ENCODE measurements at regions not wholly inside any gene's neighbourhood (a gene's known extent, or its start where the extent isn't known, plus 50 kb on each side); places are given as distances from the start of the nearest gene placed in this dataset.

DNA sequence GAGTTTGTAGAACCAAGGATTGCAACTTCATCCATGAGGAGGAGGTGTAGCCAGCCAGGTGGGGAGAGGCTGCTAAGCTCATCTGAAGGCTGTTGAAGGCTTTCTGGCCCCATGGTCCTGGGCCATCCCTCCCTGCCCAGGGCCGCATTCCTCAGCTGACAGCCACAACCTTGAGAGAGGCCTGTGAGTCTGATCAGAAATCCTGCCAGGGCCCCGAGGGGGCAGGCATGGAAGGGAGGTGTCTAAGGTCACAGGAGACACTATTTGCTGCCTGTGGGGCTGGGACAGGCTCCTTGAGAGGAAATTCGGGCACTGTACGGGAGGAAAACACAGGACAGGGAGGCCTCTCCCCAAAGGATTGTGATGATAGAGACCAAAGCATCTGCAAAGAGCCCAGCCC lies 88.1 kb upstream of the IGLL5 start:
- H3K36me3 ChIP-seq (ENCODE audit: insufficient read depth, low read length): no peaks in the 10 kb centered on the region
- no peak overlapping the region for H3K27ac ChIP-seq (ENCODE audit: low read length)
- no peak overlapping the region for H2AFZ ChIP-seq (ENCODE audit: low read length)
- DNase-seq: no peak
- H3K79me2 ChIP-seq (ENCODE audit: low read length): no peaks in the 10 kb centered on the region
- H3K9me3 ChIP-seq (ENCODE audit: low read length): no peaks in the 10 kb centered on the region
- H3K9ac ChIP-seq (ENCODE audit: low read length): no peak overlapping the region
- H3K4me3 ChIP-seq (ENCODE audit: low read length): no peak overlapping the region
- no peaks in the 10 kb centered on the region for H3K27me3 ChIP-seq (ENCODE audit: low read length)
- H3K9me2 ChIP-seq (replicated peaks; ENCODE audit: insufficient read depth, low read length): no peaks in the 10 kb centered on the region
- no peak overlapping the region for H3K4me2 ChIP-seq (ENCODE audit: low read depth, low read length, poor library complexity, severe bottlenecking)
- H3K4me1 ChIP-seq (ENCODE audit: low read length): peaks cover 17% of the 10 kb centered on the region
- H4K20me1 ChIP-seq (ENCODE audit: insufficient read depth, low read depth, low read length): no peaks in the 10 kb centered on the region

DNA sequence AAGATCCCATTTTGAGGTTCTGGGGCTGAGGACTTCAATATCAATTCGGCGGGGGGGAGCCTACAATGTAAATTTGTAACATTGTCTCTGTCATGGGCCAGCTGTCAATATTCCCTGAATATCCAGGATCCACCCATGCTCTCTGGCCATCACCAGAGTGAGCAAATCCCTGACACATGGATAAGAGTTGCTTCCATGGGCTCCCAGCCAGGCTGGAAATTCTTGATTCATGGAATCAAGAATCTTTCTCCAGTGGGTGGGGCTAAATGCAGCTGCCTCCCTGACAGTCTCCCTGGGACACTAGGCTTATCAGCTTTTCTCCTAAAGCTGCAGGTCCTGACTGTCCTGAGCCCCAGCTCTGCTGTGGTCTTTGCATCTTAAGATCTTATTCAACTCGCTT lies 86.9 kb upstream of the IGLL5 start:
- DNase-seq: no peak

DNA sequence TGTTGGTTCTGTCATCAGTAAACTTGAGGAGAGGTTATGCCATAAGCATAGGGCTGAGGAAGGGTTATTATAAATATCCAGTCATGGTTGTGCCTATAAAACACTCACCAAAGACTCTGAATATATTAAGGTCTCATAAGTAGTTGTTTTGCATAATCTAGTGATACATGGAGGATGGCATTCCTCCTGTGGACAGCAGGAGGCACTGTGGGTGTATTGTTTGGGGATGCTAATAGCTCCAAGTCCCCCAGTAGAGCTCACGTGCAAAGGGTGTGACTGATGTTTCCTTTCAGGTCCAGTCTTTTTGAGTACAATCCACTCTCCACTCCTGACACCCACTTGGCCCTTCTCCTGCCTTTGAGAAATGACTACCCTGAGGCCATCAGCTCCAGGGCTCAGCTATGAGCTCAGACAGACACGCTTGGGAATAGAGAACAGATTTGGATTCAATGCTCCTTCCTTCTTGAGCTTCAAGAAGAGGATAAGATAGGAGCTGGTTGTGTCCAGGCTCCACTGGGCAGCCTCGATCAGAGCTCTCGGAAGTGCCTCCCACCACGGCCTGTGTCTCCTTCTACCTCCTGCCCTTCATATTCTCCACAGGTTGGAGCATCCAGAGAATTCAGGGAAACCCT lies 85.2 kb upstream of the IGLL5 start:
- Histone ChIP-seq H3K9me3 (ENCODE audit: low read length) (no peaks in the 10 kb centered on the region), H3K4me1 (ENCODE audit: low read length) (peaks cover 17% of the 10 kb centered on the region), H4K20me1 (ENCODE audit: insufficient read depth, low read depth, low read length) (no peaks in the 10 kb centered on the region), H3K9ac (ENCODE audit: low read length) (no peak overlapping the region), H3K79me2 (ENCODE audit: low read length) (no peaks in the 10 kb centered on the region), H3K27ac (ENCODE audit: low read length) (no peak overlapping the region), H3K4me2 (ENCODE audit: low read depth, low read length, poor library complexity, severe bottlenecking) (no peak overlapping the region), H2AFZ (ENCODE audit: low read length) (no peak overlapping the region), H3K27me3 (ENCODE audit: low read length) (no peaks in the 10 kb centered on the region), H3K9me2 (replicated peaks; ENCODE audit: insufficient read depth, low read length) (no peaks in the 10 kb centered on the region), H3K4me3 (ENCODE audit: low read length) (no peak overlapping the region), H3K36me3 (ENCODE audit: insufficient read depth, low read length) (no peaks in the 10 kb centered on the region)
- peak; percentile 89 for DNase-seq

More for the DNA sequence above, 86.9 kb upstream of the IGLL5 start:
- no peak overlapping the region for H3K9ac ChIP-seq (ENCODE audit: low read length)
- H3K9me2 ChIP-seq (replicated peaks; ENCODE audit: insufficient read depth, low read length): no peaks in the 10 kb centered on the region
- peaks cover 17% of the 10 kb centered on the region for H3K4me1 ChIP-seq (ENCODE audit: low read length)
- no peak overlapping the region for H3K4me2 ChIP-seq (ENCODE audit: low read depth, low read length, poor library complexity, severe bottlenecking)
- H3K9me3 ChIP-seq (ENCODE audit: low read length): no peaks in the 10 kb centered on the region
- H3K36me3 ChIP-seq (ENCODE audit: insufficient read depth, low read length): no peaks in the 10 kb centered on the region
- H4K20me1 ChIP-seq (ENCODE audit: insufficient read depth, low read depth, low read length): no peaks in the 10 kb centered on the region
- no peak overlapping the region for H3K27ac ChIP-seq (ENCODE audit: low read length)
- no peak overlapping the region for H2AFZ ChIP-seq (ENCODE audit: low read length)
- H3K79me2 ChIP-seq (ENCODE audit: low read length): no peaks in the 10 kb centered on the region
- no peak overlapping the region for H3K4me3 ChIP-seq (ENCODE audit: low read length)
- H3K27me3 ChIP-seq (ENCODE audit: low read length): no peaks in the 10 kb centered on the region

DNA sequence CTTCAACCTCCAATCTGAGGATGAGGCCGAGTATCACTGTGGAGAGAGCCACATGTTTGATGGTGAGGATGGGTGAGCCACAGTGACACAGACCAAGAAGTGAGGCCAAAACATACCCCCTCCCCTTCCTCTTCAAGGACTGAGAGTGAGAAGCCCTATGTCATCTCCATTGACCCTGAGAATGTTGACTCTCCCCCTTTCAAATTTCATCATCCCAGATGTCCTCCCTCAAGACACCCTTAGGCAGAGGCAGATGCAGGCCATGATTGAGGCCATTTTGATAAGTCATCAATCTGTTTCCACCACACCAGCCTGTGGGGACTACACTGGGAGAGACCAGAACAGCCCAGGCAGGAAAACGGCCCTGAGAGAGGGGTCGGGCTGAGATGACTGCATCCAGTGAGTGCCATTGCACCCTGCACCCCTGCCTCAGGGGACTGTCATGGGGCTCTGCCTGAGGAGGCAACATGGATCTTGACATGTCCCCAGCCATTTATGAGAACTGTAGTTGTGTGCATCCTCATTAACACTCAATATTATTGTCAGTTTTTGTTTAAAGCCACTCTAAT lies 84.2 kb upstream of the IGLL5 start:
- no peak for DNase-seq
- no peaks in the 10 kb centered on the region for H3K79me2 ChIP-seq (ENCODE audit: low read length)

DNA sequence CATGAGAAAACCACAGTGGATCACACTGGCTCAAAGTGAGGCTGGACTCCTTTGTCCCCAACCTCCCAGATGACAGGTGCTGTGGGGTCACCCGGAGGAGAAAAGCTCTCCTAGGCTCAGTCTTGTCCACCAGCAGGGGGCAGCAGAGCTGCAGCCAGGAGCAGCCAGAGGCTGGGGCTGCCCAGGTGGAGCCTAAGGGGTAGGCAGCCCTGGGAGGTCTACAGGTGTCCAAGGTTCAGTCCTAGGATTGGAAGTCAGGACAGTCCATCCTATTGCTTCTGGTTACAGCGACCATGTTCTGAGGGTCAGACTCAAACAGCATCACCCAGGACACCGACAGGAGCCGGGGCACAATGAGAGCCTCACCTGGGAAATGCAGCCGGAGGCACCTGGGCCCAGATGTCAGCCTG lies 77.6 kb upstream of the IGLL5 start:
- Histone ChIP-seq H3K9me2 (replicated peaks; ENCODE audit: insufficient read depth, low read length) (no peaks in the 10 kb centered on the region), H3K27me3 (ENCODE audit: low read length) (no peaks in the 10 kb centered on the region), H3K9ac (ENCODE audit: low read length) (peak overlapping the region; percentile 75), H3K4me1 (ENCODE audit: low read length) (peaks cover 49% of the 10 kb centered on the region), H3K79me2 (ENCODE audit: low read length) (no peaks in the 10 kb centered on the region), H3K36me3 (ENCODE audit: insufficient read depth, low read length) (no peaks in the 10 kb centered on the region), H3K27ac (ENCODE audit: low read length) (peak overlapping the region; percentile 97), H4K20me1 (ENCODE audit: insufficient read depth, low read depth, low read length) (no peaks in the 10 kb centered on the region), H2AFZ (ENCODE audit: low read length) (no peak overlapping the region), H3K9me3 (ENCODE audit: low read length) (no peaks in the 10 kb centered on the region), H3K4me2 (ENCODE audit: low read depth, low read length, poor library complexity, severe bottlenecking) (peak overlapping the region; percentile 73), H3K4me3 (ENCODE audit: low read length) (peak overlapping the region; percentile 19; the same call in 1 of the 2 replicates)
- DNase-seq: peak; percentile 93

More for the DNA sequence above, 84.2 kb upstream of the IGLL5 start:
- H3K36me3 ChIP-seq (ENCODE audit: insufficient read depth, low read length): no peaks in the 10 kb centered on the region
- H2AFZ ChIP-seq (ENCODE audit: low read length): no peak overlapping the region
- peaks cover 15% of the 10 kb centered on the region for H3K4me1 ChIP-seq (ENCODE audit: low read length)
- H3K4me2 ChIP-seq (ENCODE audit: low read depth, low read length, poor library complexity, severe bottlenecking): no peak overlapping the region
- H3K9me3 ChIP-seq (ENCODE audit: low read length): no peaks in the 10 kb centered on the region
- H4K20me1 ChIP-seq (ENCODE audit: insufficient read depth, low read depth, low read length): no peaks in the 10 kb centered on the region
- no peak overlapping the region for H3K9ac ChIP-seq (ENCODE audit: low read length)
- H3K4me3 ChIP-seq (ENCODE audit: low read length): no peak overlapping the region
- no peak overlapping the region for H3K27ac ChIP-seq (ENCODE audit: low read length)
- no peaks in the 10 kb centered on the region for H3K27me3 ChIP-seq (ENCODE audit: low read length)
- H3K9me2 ChIP-seq (replicated peaks; ENCODE audit: insufficient read depth, low read length): no peaks in the 10 kb centered on the region

DNA sequence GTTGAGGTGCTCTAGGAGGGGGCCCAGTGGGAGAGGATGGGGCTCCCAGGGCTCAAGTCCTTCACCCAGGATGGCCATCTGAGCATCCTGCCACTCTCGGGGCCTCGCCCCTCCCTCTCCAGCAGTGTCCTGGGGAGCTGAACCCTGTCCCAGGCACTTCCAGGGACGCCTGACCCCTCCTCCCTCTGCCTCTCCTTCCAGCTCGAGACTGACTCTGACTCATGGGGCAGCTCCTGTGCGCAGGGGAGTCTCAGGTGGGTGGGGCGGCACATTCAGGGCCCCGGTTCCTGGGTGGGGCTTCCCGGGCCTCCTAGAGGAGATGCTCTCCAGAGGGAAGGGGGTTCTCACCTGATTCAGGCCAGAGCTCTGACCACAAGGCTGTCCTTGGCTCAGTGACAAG lies 77.1 kb upstream of the IGLL5 start:
- Histone ChIP-seq H3K27me3 (ENCODE audit: low read length) (no peaks in the 10 kb centered on the region), H3K27ac (ENCODE audit: low read length) (peak overlapping the region; percentile 97), H4K20me1 (ENCODE audit: insufficient read depth, low read depth, low read length) (no peaks in the 10 kb centered on the region), H3K4me1 (ENCODE audit: low read length) (peaks cover 53% of the 10 kb centered on the region), H3K4me2 (ENCODE audit: low read depth, low read length, poor library complexity, severe bottlenecking) (peak overlapping the region; percentile 73), H3K36me3 (ENCODE audit: insufficient read depth, low read length) (no peaks in the 10 kb centered on the region), H3K4me3 (ENCODE audit: low read length) (peak overlapping the region; percentile 19; the same call in 1 of the 2 replicates), H3K79me2 (ENCODE audit: low read length) (no peaks in the 10 kb centered on the region), H2AFZ (ENCODE audit: low read length) (no peak overlapping the region), H3K9me2 (replicated peaks; ENCODE audit: insufficient read depth, low read length) (no peaks in the 10 kb centered on the region), H3K9ac (ENCODE audit: low read length) (peak overlapping the region; percentile 75), H3K9me3 (ENCODE audit: low read length) (no peaks in the 10 kb centered on the region)
- DNase-seq: peak; percentile 59

DNA sequence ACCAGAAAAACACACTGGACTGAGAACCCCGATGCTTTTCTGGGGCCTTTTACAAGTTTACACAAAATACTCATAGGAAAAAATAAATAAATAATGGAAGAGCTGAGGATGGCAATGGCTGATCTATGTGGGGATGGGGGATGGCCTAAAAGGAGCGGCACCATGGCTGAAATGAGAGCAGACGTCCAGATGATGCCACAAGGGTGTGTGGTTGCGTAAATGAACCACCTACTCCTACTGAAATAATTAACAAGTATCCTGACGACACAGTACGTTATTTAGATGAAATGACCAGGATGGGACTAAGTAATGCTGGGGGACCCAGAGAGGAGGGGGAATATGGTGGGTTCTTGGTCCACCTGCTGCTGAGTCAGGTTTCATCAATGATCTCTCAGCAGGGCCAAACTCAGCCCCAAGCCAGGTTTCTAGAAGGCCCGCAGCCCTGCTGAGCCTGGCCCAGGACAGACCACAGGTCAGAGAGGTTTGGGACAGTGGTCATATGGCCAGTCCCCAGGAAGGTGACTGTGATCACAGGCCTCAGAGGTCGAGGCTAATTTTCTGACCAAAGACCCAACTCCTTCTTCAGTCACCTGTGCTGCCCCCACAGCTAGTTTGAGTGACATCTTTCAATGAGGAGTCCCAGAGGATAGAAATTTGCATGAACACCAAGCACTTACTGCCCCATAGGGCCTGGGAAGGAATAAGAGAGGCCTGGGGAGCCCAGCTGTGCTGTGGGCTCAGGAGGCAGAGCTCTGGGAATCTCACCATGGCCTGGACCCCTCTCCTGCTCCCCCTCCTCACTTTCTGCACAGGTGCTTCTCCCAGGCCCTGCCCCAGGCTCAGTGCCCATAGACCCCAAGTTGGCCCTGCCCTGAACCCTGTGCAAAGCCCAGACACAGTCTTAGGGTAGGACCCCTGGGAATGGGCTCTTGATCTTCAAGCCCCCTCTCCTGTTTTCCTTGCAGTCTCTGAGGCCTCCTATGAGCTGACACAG lies 76.3 kb upstream of the IGLL5 start:
- H3K79me2 ChIP-seq (ENCODE audit: low read length): no peaks in the 10 kb centered on the region
- peak overlapping the region; percentile 59 for H3K4me3 ChIP-seq (ENCODE audit: low read length)
- DNase-seq: peak; percentile 85
- no peak overlapping the region for H2AFZ ChIP-seq (ENCODE audit: low read length)
- peaks cover 62% of the 10 kb centered on the region for H3K4me1 ChIP-seq (ENCODE audit: low read length)
- peak overlapping the region; percentile 73 for H3K4me2 ChIP-seq (ENCODE audit: low read depth, low read length, poor library complexity, severe bottlenecking)
- H4K20me1 ChIP-seq (ENCODE audit: insufficient read depth, low read depth, low read length): no peaks in the 10 kb centered on the region
- no peaks in the 10 kb centered on the region for H3K9me2 ChIP-seq (replicated peaks; ENCODE audit: insufficient read depth, low read length)
- H3K27ac ChIP-seq (ENCODE audit: low read length): peak overlapping the region; percentile 97
- no peaks in the 10 kb centered on the region for H3K36me3 ChIP-seq (ENCODE audit: insufficient read depth, low read length)
- no peaks in the 10 kb centered on the region for H3K9me3 ChIP-seq (ENCODE audit: low read length)
- no peaks in the 10 kb centered on the region for H3K27me3 ChIP-seq (ENCODE audit: low read length)
- H3K9ac ChIP-seq (ENCODE audit: low read length): peak overlapping the region; percentile 75
